Hepatic stellate cell (primary cell): ENCODE measurements at regions not wholly inside any gene's neighbourhood (a gene's known extent, or its start where the extent isn't known, plus 50 kb on each side); places are given as distances from the start of the nearest gene placed in this dataset.

Experiments
- DNase-seq: peaks from one replicate; pipeline ENCODE4 v3.0.0; 2011; ENCODE audit warnings: low spot score

DNA sequence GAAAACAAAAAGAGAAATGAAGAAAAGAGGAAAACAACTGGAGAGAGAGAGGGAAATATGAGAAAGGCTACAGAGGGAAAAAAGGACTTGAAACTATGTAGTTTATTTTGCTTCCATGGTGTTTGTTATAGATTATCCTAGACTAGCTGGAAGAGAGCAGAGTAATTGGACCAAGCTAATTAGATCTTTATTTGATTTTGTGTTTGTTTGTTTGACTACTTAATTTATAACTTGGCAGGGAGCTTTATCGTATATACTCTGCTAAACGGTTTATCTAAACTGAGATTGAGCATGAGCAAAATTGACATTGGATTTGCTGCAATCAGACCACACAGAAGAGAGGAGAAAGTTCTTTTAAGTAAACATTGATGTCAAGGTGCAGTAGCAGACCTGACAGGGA is 443.8 kb upstream of the USP24 start:
- DNase-seq = no peak

- no peak for DNase-seq
Observed at GRCh38 chr1:55654750-55655149, 439.6 kb upstream of the USP24 start.

GRCh38 chr1:55654171-55654570 is 439.0 kb upstream of the USP24 start:
- DNase-seq = no peak

DNA sequence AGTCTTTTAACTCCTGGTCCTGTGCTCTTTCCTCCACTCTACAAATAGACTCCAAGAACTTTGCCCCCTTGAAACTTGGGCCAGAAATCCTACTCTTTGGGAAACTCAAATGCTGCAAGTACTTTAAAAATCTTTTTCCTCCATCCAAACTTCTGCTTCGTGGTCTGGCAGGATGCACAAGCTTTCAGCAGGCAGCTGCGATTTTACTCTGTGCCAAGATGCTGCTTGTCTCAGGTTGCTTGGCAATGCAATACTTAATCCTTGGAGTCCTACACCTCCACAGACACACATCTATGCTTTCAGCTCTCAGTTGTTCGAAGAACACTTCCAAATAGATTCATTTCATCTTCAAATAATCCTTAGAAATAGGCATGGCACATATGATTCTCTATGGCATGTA is 435.3 kb upstream of the USP24 start:
- no peak for DNase-seq

GRCh38 chr1:55646181-55646580 is 431.0 kb upstream of the USP24 start:
- DNase-seq = no peak

GRCh38 chr1:55645270-55645669 is 430.1 kb upstream of the USP24 start:
- DNase-seq = no peak

GRCh38 chr1:55641947-55642346 is 426.8 kb upstream of the USP24 start:
- no peak for DNase-seq

DNA sequence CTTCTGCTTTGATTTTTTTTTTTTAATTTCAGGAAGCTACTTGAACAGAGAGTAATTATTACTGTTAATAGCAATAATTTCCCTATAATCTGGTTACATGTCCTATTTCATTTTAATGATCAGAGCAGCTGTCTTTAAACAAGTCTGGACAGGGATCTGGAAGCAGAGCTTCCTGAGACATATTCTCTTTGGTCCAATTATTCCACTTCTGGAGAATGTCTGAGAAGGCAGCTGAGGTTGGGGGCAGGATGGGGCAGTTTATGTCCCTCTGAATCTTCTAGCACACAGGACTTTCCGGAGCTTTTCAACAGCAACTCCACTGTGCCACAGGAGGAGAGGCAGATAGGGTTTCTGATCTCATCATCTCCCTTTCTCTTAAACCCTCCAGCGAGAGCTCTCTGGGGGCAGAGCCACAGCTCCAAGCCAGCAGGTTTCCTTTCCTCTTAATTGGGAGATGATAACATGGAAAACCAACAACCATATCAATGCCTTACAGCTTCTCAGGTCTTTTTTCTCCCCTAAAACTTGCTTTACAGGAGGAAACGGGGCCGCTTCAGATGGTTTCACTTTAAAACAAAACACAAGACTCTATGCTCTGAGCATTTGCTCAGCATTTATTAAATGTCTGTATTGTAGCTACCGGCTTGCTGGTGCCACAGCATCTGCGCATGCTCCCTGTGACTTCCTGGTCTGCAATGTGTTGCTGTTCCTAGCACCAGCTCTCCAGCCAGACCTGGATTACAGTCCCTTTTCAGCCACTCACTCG is 425.7 kb upstream of the USP24 start:
- peak; percentile 64 for DNase-seq

GRCh38 chr1:55639526-55639925 is 424.4 kb upstream of the USP24 start:
- no peak for DNase-seq

DNA sequence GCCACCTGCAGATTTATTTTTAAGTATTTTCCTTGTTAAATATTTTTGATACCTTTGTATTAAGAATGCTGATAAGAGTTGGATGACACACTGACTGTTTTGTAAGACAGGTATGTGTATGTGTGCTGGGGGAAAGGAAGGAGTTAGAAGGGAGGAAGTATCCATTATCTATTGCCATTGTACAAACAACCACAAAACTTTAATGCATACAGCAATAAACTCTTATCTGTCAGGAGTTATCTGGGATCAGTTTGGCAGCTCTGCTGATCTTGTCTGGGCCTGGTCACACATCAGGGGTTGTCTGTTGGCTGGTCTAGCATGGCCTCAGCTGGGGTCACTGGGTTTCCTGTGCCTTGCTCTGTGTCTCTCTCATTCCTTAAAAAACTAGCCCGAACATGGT is 423.9 kb upstream of the USP24 start:
- no peak for DNase-seq

DNA sequence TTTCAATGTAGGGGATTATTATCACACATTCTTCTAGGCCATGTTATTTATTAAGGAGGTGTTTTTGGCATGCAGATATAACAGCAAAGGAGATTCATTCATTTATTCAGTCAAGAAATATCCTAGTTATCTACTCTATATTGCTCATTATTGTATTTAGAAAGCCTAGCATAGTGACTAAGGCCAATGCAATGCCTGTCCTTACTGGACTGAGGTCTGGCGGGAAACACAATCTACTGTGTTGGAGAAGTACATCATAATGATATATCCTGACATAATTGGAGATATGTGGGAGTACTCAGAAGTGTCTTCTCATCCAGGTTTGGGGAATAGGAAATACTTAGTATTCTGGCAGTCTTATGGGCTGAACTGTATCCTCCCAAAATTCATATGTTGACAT is 421.5 kb upstream of the USP24 start:
- no peak for DNase-seq

DNA sequence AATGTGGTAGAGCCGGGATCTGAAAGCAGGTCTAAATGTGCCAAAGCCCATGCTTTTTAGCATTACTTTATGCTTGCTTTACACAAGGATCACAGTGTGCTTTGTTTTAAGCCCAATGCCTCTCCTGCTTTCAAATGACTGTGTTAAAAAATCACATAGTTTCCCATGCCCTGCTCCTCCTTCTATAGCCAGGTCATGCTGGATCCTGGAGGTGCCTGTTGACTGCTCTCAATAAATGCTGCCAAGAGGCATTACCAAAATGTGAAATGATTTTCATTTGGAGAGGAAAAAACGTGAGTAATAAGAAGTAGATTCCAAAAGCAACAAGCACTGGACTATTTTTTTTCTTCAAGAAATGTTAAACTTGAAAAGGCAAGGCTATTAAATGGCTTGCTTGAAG is 420.7 kb upstream of the USP24 start:
- peak; percentile 5 for DNase-seq

GRCh38 chr1:55634516-55634915 is 419.4 kb upstream of the USP24 start:
- DNase-seq = no peak

- DNase-seq = no peak
Observed at GRCh38 chr1:55632906-55633305, 417.7 kb upstream of the USP24 start.

GRCh38 chr1:55632058-55632457 is 416.9 kb upstream of the USP24 start:
- peak; percentile 27 for DNase-seq

GRCh38 chr1:55631509-55631908 is 416.3 kb upstream of the USP24 start:
- no peak for DNase-seq

DNA sequence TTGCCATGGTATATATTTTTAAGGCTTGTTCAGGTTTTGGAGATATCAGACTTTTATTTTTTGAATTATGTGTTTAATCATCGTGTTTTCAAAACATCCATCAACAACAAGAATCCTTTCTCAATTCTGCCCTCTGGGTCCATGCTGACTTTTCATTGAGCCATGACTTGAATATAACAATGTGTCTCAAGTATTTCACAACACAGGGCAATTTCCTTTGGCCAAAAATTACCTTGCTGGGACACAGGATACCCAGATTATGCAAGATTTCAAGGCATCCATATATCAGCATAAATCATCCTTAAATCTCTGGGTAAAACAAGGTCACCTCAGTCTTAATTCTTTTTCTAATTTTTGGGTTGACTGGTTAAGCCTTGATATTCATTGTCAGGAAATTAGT is 411.2 kb upstream of the USP24 start:
- DNase-seq = no peak

DNA sequence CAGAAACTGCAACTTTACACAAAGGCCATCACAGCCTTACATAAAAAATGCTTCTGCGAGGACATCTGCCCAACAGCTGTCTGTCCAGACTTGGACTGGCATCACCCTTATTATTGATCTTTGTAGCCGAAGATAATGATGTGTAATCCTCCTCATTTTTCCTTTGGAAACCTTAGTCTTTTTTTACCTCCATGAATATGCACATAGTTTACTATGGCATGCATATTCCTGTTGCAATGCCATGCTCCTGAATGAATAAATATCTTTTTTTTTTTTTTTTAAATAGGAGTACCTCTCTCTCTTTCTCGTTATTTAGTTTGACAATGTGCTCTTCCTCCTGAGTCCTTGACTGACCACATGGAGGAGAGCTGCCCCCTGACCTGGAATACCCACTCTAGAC is 409.6 kb upstream of the USP24 start:
- no peak for DNase-seq

DNA sequence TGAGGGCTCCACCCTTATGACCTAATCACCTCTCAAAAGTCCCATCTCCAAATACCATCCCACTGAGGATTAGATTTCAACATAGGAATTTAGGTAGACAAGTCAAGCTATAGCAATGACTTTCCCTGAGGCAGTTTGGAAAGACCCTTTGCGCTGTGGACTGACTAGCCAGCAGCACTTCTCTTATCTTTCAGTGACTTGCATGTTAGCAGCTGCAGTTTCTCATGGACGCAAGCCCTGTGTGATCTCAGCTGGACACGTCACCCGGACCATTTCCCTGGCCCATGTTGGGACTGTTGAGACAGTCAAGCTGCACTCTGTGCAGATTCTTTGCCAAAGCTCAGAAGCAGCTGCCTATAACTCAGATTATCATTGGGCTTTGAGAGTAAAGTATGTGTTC is 408.1 kb upstream of the USP24 start:
- no peak for DNase-seq

- no peak for DNase-seq
Observed at GRCh38 chr1:55622074-55622473, 406.9 kb upstream of the USP24 start.

- DNase-seq = no peak
Observed at GRCh38 chr1:55618199-55618598, 403.0 kb upstream of the USP24 start.

GRCh38 chr1:55617288-55617982 is 402.3 kb upstream of the USP24 start:
- DNase-seq = no peak

DNA sequence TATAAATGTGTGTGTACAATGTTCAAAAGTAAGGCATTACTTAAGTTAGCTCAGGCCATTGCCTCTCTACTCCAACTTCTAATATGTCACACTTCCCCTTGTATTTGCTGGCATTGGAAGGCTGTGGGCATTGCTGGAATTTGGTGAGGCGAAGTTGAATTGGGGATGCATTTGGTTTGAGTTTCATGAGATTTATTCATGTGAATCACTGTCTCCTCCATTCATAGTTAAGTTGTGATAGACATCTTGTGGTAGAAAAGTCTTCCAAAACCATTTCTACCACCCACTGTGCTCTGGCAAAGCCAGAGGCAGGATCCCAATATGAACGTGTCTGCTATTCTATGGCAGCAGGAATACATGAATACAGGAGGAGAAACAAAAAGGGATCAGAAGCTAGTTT is 397.8 kb upstream of the USP24 start:
- no peak for DNase-seq

GRCh38 chr1:55611123-55611522 is 396.0 kb upstream of the USP24 start:
- DNase-seq = no peak
